ENCODE measurements at regions not wholly inside any gene's neighbourhood (a gene's known extent, or its start where the extent isn't known, plus 50 kb on each side); places are given as distances from the start of the nearest gene placed in this dataset.

- Histone ChIP-seq H3K27me3 (no peaks in the 10 kb centered on the region), H3K4me1 (peaks cover 13% of the 10 kb centered on the region), H3K36me3 (replicated peaks in 1 of 2; ENCODE audit: insufficient read depth in 1 of 2, low read depth in 2 of 2) (no peaks in the 10 kb centered on the region), H3K9me3 (no peaks in the 10 kb centered on the region), H3K27ac (no peak overlapping the region), H3K4me3 (no peak overlapping the region)
- DNase-seq (no peak), ATAC-seq (no peak)
- TF ChIP-seq CTCF (IDR thresholded peaks at IDR 0.05) (no peak), POLR2A (IDR thresholded peaks at IDR 0.05) (no peak)
- intact Hi-C loops (cut with DNase I): no loop called here
- WGBS, 2 donors: 82 to 87% methylated on average over 2 of the region's 2 CpGs
Measured at GRCh38 chr2:84278386-84278785, 180.7 kb downstream of the SUCLG1 start.

GRCh38 chr2:84276590-84277255, 182.4 kb downstream of the SUCLG1 start:
- DNase-seq: no peak
- no peaks in the 10 kb centered on the region for H3K36me3 ChIP-seq (replicated peaks in 1 of 2; ENCODE audit: insufficient read depth in 1 of 2, low read depth in 2 of 2)
- intact Hi-C loops (cut with DNase I): no loop called here
- H3K9me3 ChIP-seq: no peaks in the 10 kb centered on the region
- no peak overlapping the region for H3K4me3 ChIP-seq
- H3K4me1 ChIP-seq: peaks cover 13% of the 10 kb centered on the region
- no peak overlapping the region for H3K27ac ChIP-seq
- TF ChIP-seq CTCF (IDR thresholded peaks at IDR 0.05) (no peak), POLR2A (IDR thresholded peaks at IDR 0.05) (no peak)
- H3K27me3 ChIP-seq: no peaks in the 10 kb centered on the region
- ATAC-seq: no peak

- no peaks in the 10 kb centered on the region for H3K27me3 ChIP-seq
- no peaks in the 10 kb centered on the region for H3K9me3 ChIP-seq
- no peak overlapping the region for H3K27ac ChIP-seq
- H3K4me3 ChIP-seq: no peak overlapping the region
- H3K4me1 ChIP-seq: no peaks in the 10 kb centered on the region
- intact Hi-C loops (cut with DNase I): no loop called here
- WGBS, 2 donors: 78 to 80% methylated on average over 7 of the region's 7 CpGs
- ATAC-seq (no peak), DNase-seq (no peak)
- H3K36me3 ChIP-seq (replicated peaks in 1 of 2; ENCODE audit: insufficient read depth in 1 of 2, low read depth in 2 of 2): no peaks in the 10 kb centered on the region
- no peak for TF ChIP-seq POLR2A (IDR thresholded peaks at IDR 0.05)
- no peak for TF ChIP-seq CTCF (IDR thresholded peaks at IDR 0.05)
Measured at GRCh38 chr2:84273406-84273805, 185.7 kb downstream of the SUCLG1 start.

- Histone ChIP-seq H3K27ac (no peak overlapping the region), H3K9me3 (no peaks in the 10 kb centered on the region), H3K36me3 (replicated peaks in 1 of 2; ENCODE audit: insufficient read depth in 1 of 2, low read depth in 2 of 2) (no peaks in the 10 kb centered on the region), H3K4me1 (no peaks in the 10 kb centered on the region), H3K27me3 (no peaks in the 10 kb centered on the region), H3K4me3 (no peak overlapping the region)
- no peak for TF ChIP-seq CTCF (IDR thresholded peaks at IDR 0.05)
- TF ChIP-seq POLR2A (IDR thresholded peaks at IDR 0.05): no peak
- DNase-seq (no peak), ATAC-seq (no peak)
- WGBS, 2 donors: 58 to 63% methylated on average over 3 of the region's 3 CpGs
- intact Hi-C loops (cut with DNase I): no loop called here
Measured at GRCh38 chr2:84271977-84272376, 187.1 kb downstream of the SUCLG1 start.

GRCh38 chr2:84257831-84258230, 201.2 kb downstream of the SUCLG1 start:
- Histone ChIP-seq H3K9me3 (no peaks in the 10 kb centered on the region), H3K27ac (no peak overlapping the region), H3K27me3 (no peaks in the 10 kb centered on the region), H3K36me3 (replicated peaks in 1 of 2; ENCODE audit: insufficient read depth in 1 of 2, low read depth in 2 of 2) (no peaks in the 10 kb centered on the region), H3K4me1 (no peaks in the 10 kb centered on the region), H3K4me3 (no peak overlapping the region)
- ATAC-seq: no peak
- no peak for TF ChIP-seq CTCF (IDR thresholded peaks at IDR 0.05)
- no peak for TF ChIP-seq POLR2A (IDR thresholded peaks at IDR 0.05)
- intact Hi-C loops (cut with DNase I): no loop called here
- no peak for DNase-seq

Data from body of pancreas (tissue), 4 donors.